MM.1S (cell line): ENCODE measurements at regions not wholly inside any gene's neighbourhood (a gene's known extent, or its start where the extent isn't known, plus 50 kb on each side); places are given as distances from the start of the nearest gene placed in this dataset.

Experiments
- DNase-seq: peaks from one replicate; pipeline ENCODE4 v3.0.0-alpha.2; 2015
- H2AFZ ChIP-seq: fragments of 300-600 bp; sonication (generic); 2 replicates; pipeline ENCODE4 v1.6.0; 2016; ENCODE audit warnings: antibody characterized with exemption, low read length
- H3F3A ChIP-seq: fragments of 300-600 bp; sonication (generic); 2 replicates; pipeline ENCODE4 v1.6.1; 2016; ENCODE audit warnings: mild to moderate bottlenecking, antibody characterized with exemption, low read length, moderate library complexity, mixed read lengths; ENCODE audit not compliant: insufficient read depth
- H3K27ac ChIP-seq: fragments of 300-600 bp; sonication (generic); 2 replicates; pipeline ENCODE4 v1.5.1; 2016; ENCODE audit warnings: mild to moderate bottlenecking, low read length
- H3K27me3 ChIP-seq: fragments of 300-600 bp; sonication (generic); replicated peaks from 2 replicates; pipeline ENCODE4 v1.6.0; 2016; ENCODE audit warnings: low read length; ENCODE audit not compliant: insufficient read depth
- H3K36me3 ChIP-seq: fragments of 300-600 bp; sonication (generic); replicated peaks from 2 replicates; pipeline ENCODE4 v1.6.1; 2016; ENCODE audit warnings: mild to moderate bottlenecking, low read length, mixed read lengths; ENCODE audit not compliant: insufficient read depth
- H3K4me1 ChIP-seq: fragments of 300-600 bp; sonication (generic); 2 replicates; pipeline ENCODE4 v1.6.1; 2016; ENCODE audit warnings: low read length, mixed read lengths
- H3K4me2 ChIP-seq: fragments of 300-600 bp; sonication (generic); 2 replicates; pipeline ENCODE4 v1.6.0; 2016; ENCODE audit warnings: low read depth, low read length
- H3K4me3 ChIP-seq: fragments of 300-600 bp; sonication (generic); 2 replicates; pipeline ENCODE4 v1.5.1; 2016; ENCODE audit warnings: low read length, mixed read lengths
- H3K79me2 ChIP-seq: fragments of 300-600 bp; sonication (generic); 2 replicates; pipeline ENCODE4 v1.6.1; 2016; ENCODE audit warnings: mixed run types, low read length, mixed read lengths
- H3K9ac ChIP-seq: fragments of 300-600 bp; sonication (generic); 2 replicates; pipeline ENCODE4 v1.6.1; 2016; ENCODE audit warnings: low read length, mixed read lengths
- H3K9me2 ChIP-seq: fragments of 300-600 bp; sonication (generic); replicated peaks from 2 replicates; pipeline ENCODE4 v1.6.1; 2016; ENCODE audit warnings: mild to moderate bottlenecking, low read length, mixed read lengths; ENCODE audit not compliant: insufficient read depth
- H3K9me3 ChIP-seq: fragments of 300-600 bp; sonication (generic); replicated peaks from 2 replicates; pipeline ENCODE4 v1.6.1; 2016; ENCODE audit warnings: mild to moderate bottlenecking, low read length, mixed read lengths; ENCODE audit not compliant: insufficient read depth
- H4K20me1 ChIP-seq: fragments of 300-600 bp; sonication (generic); 2 replicates; pipeline ENCODE4 v1.6.1; 2016; ENCODE audit warnings: mild to moderate bottlenecking, low read length, moderate library complexity, mixed read lengths; ENCODE audit not compliant: insufficient read depth
- EZH2 ChIP-seq: fragments of 300-600 bp; sonication (generic); optimal IDR thresholded peaks from 2 replicates; pipeline ENCODE3; 2017; ENCODE audit warnings: low read depth, mild to moderate bottlenecking, antibody characterized with exemption, low read length, mixed read lengths
- EZH2phosphoT487 ChIP-seq: fragments of 300-600 bp; sonication (generic); IDR thresholded peaks from 2 replicates; pipeline ENCODE4 v1.6.1; 2018; ENCODE audit warnings: antibody characterized with exemption, low read length
- TF ChIP-seq, protein P1 (sequence below): fragments of 300-600 bp; sonication (generic); IDR thresholded peaks from 2 replicates; pipeline ENCODE4 v1.5.1; 2016; ENCODE audit warnings: antibody characterized with exemption, low read length, mixed read lengths

DNA sequence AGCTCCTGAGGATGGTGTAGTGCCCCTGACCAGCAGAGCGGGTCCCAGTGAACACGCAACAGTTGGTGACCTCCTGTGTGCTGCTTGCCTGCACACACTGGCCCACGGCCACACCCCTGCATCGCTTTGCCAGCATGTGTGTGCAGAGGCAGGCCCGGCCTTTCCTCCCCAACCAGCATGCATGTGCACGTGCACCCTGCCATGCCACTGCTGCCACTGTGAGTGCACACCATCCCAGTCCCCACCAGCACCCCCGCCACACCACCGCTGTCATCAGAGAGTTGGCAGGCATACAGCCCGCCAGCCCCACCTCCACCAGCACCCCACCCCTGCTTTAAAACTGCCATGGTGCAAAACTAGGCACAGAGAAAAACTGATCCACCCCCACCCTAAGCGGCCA lies 197.4 kb upstream of the SRD5A2 start:
- no peak overlapping the region for H3K4me2 ChIP-seq
- TF ChIP-seq EZH2phosphoT487 (no peak), EZH2 (no peak)
- TF ChIP-seq, protein P1, sequence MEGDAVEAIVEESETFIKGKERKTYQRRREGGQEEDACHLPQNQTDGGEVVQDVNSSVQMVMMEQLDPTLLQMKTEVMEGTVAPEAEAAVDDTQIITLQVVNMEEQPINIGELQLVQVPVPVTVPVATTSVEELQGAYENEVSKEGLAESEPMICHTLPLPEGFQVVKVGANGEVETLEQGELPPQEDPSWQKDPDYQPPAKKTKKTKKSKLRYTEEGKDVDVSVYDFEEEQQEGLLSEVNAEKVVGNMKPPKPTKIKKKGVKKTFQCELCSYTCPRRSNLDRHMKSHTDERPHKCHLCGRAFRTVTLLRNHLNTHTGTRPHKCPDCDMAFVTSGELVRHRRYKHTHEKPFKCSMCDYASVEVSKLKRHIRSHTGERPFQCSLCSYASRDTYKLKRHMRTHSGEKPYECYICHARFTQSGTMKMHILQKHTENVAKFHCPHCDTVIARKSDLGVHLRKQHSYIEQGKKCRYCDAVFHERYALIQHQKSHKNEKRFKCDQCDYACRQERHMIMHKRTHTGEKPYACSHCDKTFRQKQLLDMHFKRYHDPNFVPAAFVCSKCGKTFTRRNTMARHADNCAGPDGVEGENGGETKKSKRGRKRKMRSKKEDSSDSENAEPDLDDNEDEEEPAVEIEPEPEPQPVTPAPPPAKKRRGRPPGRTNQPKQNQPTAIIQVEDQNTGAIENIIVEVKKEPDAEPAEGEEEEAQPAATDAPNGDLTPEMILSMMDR = no peak
- H3K79me2 ChIP-seq = no peaks in the 10 kb centered on the region
- no peak for DNase-seq
- no peaks in the 10 kb centered on the region for H3K36me3 ChIP-seq
- no peaks in the 10 kb centered on the region for H3K9me3 ChIP-seq
- H2AFZ ChIP-seq = no peak overlapping the region
- H3F3A ChIP-seq = no peaks in the 10 kb centered on the region
- no peak overlapping the region for H3K27ac ChIP-seq
- H3K9ac ChIP-seq = no peak overlapping the region
- no peaks in the 10 kb centered on the region for H3K27me3 ChIP-seq
- no peak overlapping the region for H3K4me3 ChIP-seq
- no peaks in the 10 kb centered on the region for H3K4me1 ChIP-seq
- H4K20me1 ChIP-seq = no peaks in the 10 kb centered on the region
- H3K9me2 ChIP-seq = no peaks in the 10 kb centered on the region

GRCh38 chr2:31770741-31771140 lies 190.0 kb upstream of the SRD5A2 start:
- H3K9me3 ChIP-seq = no peaks in the 10 kb centered on the region
- H3K9ac ChIP-seq = no peak overlapping the region
- H2AFZ ChIP-seq = no peak overlapping the region
- H3K9me2 ChIP-seq = no peaks in the 10 kb centered on the region
- H3K4me2 ChIP-seq = no peak overlapping the region
- no peaks in the 10 kb centered on the region for H3K27me3 ChIP-seq
- H3K36me3 ChIP-seq = no peaks in the 10 kb centered on the region
- no peaks in the 10 kb centered on the region for H3K4me1 ChIP-seq
- no peak overlapping the region for H3K27ac ChIP-seq
- no peak for TF ChIP-seq EZH2
- TF ChIP-seq, protein P1 = no peak
- no peak for TF ChIP-seq EZH2phosphoT487
- H3K79me2 ChIP-seq = no peaks in the 10 kb centered on the region
- no peaks in the 10 kb centered on the region for H3F3A ChIP-seq
- DNase-seq = no peak
- H4K20me1 ChIP-seq = no peaks in the 10 kb centered on the region
- no peak overlapping the region for H3K4me3 ChIP-seq

DNA sequence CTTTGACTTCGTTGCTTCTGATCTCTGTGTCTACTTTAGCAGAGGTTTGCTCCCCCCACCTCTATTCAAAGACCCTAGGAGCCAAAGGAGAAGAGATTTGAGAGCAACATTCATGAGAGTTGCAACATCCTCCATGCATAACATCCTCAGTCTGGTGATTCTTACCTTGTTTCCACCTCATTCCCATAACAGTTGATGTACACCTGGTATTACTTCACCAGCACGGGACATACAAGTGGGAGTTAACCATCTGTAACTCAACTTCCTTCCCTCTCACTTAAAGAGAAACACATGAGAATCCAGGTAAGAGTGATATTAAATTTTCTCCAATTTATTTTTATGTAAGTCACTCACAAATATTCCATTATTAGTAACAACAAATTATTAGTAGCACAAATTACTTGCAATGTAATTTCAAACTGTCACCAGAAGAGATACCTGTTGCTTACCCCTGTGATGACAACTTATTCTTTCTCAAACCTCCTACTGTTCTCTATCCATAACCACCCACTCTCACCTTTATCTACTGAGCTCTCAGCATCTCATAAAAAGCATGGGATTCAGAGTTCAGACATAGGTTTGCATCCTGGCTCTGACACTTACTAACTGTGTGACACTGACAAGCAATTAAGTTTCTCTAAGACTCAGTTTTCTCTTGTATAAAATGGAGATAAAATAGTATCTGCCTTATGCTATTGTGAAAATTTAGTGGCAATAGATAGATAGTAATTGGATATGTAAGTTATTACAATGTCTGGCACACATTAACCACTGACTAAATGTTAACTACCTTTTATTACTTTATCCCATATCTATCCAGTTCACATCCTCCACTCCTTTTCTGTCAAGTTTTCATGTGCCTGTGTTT lies 184.6 kb upstream of the SRD5A2 start:
- H3K9me3 ChIP-seq = no peaks in the 10 kb centered on the region
- H3K4me3 ChIP-seq = no peak overlapping the region
- H3K9ac ChIP-seq = no peak overlapping the region
- no peak overlapping the region for H3K4me2 ChIP-seq
- H3K36me3 ChIP-seq = no peaks in the 10 kb centered on the region
- H3K79me2 ChIP-seq = no peaks in the 10 kb centered on the region
- H3K27me3 ChIP-seq = no peaks in the 10 kb centered on the region
- no peak overlapping the region for H3K27ac ChIP-seq
- H2AFZ ChIP-seq = no peak overlapping the region
- H3K9me2 ChIP-seq = no peaks in the 10 kb centered on the region
- no peaks in the 10 kb centered on the region for H4K20me1 ChIP-seq
- no peak for DNase-seq
- H3K4me1 ChIP-seq = no peaks in the 10 kb centered on the region
- no peaks in the 10 kb centered on the region for H3F3A ChIP-seq
- TF ChIP-seq, protein P1 = no peak
- no peak for TF ChIP-seq EZH2
- TF ChIP-seq EZH2phosphoT487 = no peak
